ENCODE measurements at regions not wholly inside any gene's neighbourhood (a gene's known extent, or its start where the extent isn't known, plus 50 kb on each side); places are given as distances from the start of the nearest gene placed in this dataset.
"Not testable (repeated sequence)": the region's sequence is repeated elsewhere in the genome, so short reads cannot be mapped to it uniquely, and the experiment has no call there.

- DNase-seq (ENCODE audit: extremely low read depth in 1 of 11, low read depth in 9 of 11, low spot score in 4 of 11) = not testable (repeated sequence)
Observed at GRCh38 chr9:40912679-40913078, 215.8 kb downstream of the FOXD4L6 start.

GRCh38 chr9:40911647-40912046 lies 216.8 kb downstream of the FOXD4L6 start:
- no peak for DNase-seq (ENCODE audit: extremely low read depth in 1 of 11, low read depth in 9 of 11, low spot score in 4 of 11)

- DNase-seq (ENCODE audit: extremely low read depth in 1 of 11, low read depth in 9 of 11, low spot score in 4 of 11) = not testable (repeated sequence)
Observed at GRCh38 chr9:40910995-40911394, 217.5 kb downstream of the FOXD4L6 start.

- DNase-seq (ENCODE audit: extremely low read depth in 1 of 11, low read depth in 9 of 11, low spot score in 4 of 11) = no peak
Observed at GRCh38 chr9:40909821-40910220, 218.7 kb downstream of the FOXD4L6 start.

GRCh38 chr9:40909111-40909510 lies 219.4 kb downstream of the FOXD4L6 start:
- not testable (repeated sequence) for DNase-seq (ENCODE audit: extremely low read depth in 1 of 11, low read depth in 9 of 11, low spot score in 4 of 11)

GRCh38 chr9:40907657-40908624 lies 220.5 kb downstream of the FOXD4L6 start:
- DNase-seq (ENCODE audit: extremely low read depth in 1 of 11, low read depth in 9 of 11, low spot score in 4 of 11) = no peak

- not testable (repeated sequence) for DNase-seq (ENCODE audit: extremely low read depth in 1 of 11, low read depth in 9 of 11, low spot score in 4 of 11)
Observed at GRCh38 chr9:40906879-40907278, 221.6 kb downstream of the FOXD4L6 start.

- DNase-seq (ENCODE audit: extremely low read depth in 1 of 11, low read depth in 9 of 11, low spot score in 4 of 11) = not testable (repeated sequence)
Observed at GRCh38 chr9:40892315-40892714, 236.2 kb downstream of the FOXD4L6 start.

- DNase-seq (ENCODE audit: extremely low read depth in 1 of 11, low read depth in 9 of 11, low spot score in 4 of 11) = not testable (repeated sequence)
Observed at GRCh38 chr9:40885858-40886257, 242.6 kb downstream of the FOXD4L6 start.

- DNase-seq (ENCODE audit: extremely low read depth in 1 of 11, low read depth in 9 of 11, low spot score in 4 of 11) = not testable (repeated sequence)
Observed at GRCh38 chr9:40884902-40885490, 243.5 kb downstream of the FOXD4L6 start.

- no peak for DNase-seq (ENCODE audit: extremely low read depth in 1 of 11, low read depth in 9 of 11, low spot score in 4 of 11)
Observed at GRCh38 chr9:40884072-40884901, 244.2 kb downstream of the FOXD4L6 start.

- DNase-seq (ENCODE audit: extremely low read depth in 1 of 11, low read depth in 9 of 11, low spot score in 4 of 11) = not testable (repeated sequence)
Observed at GRCh38 chr9:40883423-40884071, 244.9 kb downstream of the FOXD4L6 start.

GRCh38 chr9:40873753-40874295 lies 254.7 kb downstream of the FOXD4L6 start:
- DNase-seq (ENCODE audit: extremely low read depth in 1 of 11, low read depth in 9 of 11, low spot score in 4 of 11) = not testable (repeated sequence)

- not testable (repeated sequence) for DNase-seq (ENCODE audit: extremely low read depth in 1 of 11, low read depth in 9 of 11, low spot score in 4 of 11)
Observed at GRCh38 chr9:40868437-40868836, 260.0 kb downstream of the FOXD4L6 start.

Data from renal cortex interstitium (tissue), 11 donors.